ENCODE measurements at regions not wholly inside any gene's neighbourhood (a gene's known extent, or its start where the extent isn't known, plus 50 kb on each side); places are given as distances from the start of the nearest gene placed in this dataset.

DNA sequence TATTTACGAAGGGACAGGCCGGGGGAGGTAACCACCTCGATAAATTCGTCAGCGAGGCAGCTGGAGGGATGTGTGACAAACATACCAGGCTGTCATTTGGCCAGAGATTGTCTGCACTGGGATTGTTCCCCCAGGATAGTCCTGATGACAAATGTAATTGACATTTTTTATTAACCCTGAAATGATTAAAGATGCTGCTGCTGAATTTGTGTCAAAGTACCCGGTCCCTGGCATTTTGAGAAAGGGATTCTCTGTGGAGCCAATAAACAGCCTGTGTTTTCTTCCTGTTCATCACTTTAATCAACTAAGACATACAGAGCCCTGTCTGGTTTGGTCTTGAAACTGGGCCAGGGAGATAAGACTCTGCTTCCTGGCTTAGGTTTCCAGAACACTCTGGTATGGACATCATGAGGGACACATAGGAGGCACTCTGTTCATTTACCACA is 117.6 kb downstream of the SLC25A47 start:
- TF ChIP-seq EZH2phosphoT487 (IDR thresholded peaks at IDR 0.05; ENCODE audit: low read depth, severe bottlenecking, unreplicated experiment) (no peak), EZH2 (IDR thresholded peaks at IDR 0.05; ENCODE audit: borderline replicate concordance) (no peak)
- TF ChIP-seq, protein P1, sequence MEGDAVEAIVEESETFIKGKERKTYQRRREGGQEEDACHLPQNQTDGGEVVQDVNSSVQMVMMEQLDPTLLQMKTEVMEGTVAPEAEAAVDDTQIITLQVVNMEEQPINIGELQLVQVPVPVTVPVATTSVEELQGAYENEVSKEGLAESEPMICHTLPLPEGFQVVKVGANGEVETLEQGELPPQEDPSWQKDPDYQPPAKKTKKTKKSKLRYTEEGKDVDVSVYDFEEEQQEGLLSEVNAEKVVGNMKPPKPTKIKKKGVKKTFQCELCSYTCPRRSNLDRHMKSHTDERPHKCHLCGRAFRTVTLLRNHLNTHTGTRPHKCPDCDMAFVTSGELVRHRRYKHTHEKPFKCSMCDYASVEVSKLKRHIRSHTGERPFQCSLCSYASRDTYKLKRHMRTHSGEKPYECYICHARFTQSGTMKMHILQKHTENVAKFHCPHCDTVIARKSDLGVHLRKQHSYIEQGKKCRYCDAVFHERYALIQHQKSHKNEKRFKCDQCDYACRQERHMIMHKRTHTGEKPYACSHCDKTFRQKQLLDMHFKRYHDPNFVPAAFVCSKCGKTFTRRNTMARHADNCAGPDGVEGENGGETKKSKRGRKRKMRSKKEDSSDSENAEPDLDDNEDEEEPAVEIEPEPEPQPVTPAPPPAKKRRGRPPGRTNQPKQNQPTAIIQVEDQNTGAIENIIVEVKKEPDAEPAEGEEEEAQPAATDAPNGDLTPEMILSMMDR (IDR thresholded peaks at IDR 0.05; ENCODE audit: poor library complexity), result no peak
- WGBS (ENCODE audit: low lambda C conversion rate, missing lambda C conversion rate), result 72% methylated on average over 6 of the region's 6 CpGs

DNA sequence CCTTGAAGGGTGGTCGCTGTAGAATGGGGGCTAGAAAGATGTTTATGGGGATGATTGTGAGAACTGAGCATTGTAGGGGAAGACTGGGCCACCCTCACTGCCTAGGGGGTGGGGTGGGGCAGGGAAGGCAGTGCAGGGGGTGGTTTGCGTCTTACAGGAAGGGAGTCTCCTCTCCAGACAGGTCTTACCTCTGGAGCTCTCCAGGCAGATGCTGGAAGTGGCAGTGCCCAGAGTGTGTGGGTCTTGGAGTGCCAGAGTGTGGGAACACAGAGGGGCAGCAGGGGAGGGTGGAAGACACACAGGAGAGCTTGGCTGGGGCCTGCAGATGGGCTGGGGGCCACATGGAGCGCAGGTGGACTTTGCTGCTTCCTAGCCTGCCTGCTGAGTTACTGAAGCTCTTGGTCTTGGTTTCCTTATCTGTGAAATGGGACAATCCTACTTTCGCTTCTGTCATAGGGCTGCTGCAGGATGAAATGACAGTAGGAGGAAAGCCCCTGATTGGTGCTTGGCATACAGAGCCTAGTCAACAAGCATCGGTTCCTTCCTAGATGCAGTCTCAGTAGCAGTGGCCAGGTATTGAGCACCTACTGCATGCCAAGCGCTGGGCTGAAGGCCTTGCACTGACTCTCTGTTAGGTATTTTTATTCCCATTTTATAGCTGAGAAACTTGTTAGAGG is 118.3 kb downstream of the SLC25A47 start:
- Histone ChIP-seq H3K27ac (peak overlapping the region; percentile 46), H3K4me2 (no peak overlapping the region)

More for the DNA sequence above, 117.6 kb downstream of the SLC25A47 start:
- Histone ChIP-seq H3K9me3 (ENCODE audit: low read depth) (no peaks in the 10 kb centered on the region), H3K27ac (peak overlapping the region; percentile 46), H3K9me2 (replicated peaks; ENCODE audit: insufficient read depth) (no peaks in the 10 kb centered on the region), H3K27me3 (no peaks in the 10 kb centered on the region), H3K4me3 (no peak overlapping the region), H4K20me1 (ENCODE audit: insufficient read depth, poor library complexity, severe bottlenecking) (no peaks in the 10 kb centered on the region), H3K79me2 (peaks cover 16% of the 10 kb centered on the region), H2AFZ (no peak overlapping the region), H3K36me3 (replicated peaks; ENCODE audit: insufficient read depth, low read depth) (no peaks in the 10 kb centered on the region), H3K4me2 (peak overlapping the region; percentile 21), H3K4me1 (ENCODE audit: insufficient read depth) (peaks cover 33% of the 10 kb centered on the region)
- no peak for DNase-seq (ENCODE audit: low spot score)

DNA sequence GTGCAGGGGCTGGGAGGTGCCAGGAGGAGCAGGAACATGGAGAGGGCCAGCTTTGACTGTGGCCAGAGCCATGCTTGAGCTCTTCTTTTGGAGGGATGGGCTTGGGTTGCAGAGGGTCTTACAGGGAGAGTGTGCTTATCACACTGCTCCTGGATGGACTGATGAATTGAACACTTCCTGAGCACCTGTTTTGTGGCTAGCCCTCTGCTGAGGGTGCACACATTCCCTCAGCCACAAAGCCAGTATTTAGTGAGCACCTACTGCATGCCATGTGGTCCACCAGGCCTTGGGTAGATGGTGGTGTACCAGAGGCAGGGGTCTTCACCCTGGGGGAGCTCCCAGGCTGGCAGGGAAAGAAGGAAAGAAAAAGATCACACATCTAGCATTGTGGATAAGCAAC is 118.9 kb downstream of the SLC25A47 start:
- Histone ChIP-seq H3K9me3 (ENCODE audit: low read depth) (no peaks in the 10 kb centered on the region), H3K27ac (no peak overlapping the region), H3K4me2 (no peak overlapping the region), H3K79me2 (peaks cover 12% of the 10 kb centered on the region), H4K20me1 (ENCODE audit: insufficient read depth, poor library complexity, severe bottlenecking) (no peaks in the 10 kb centered on the region), H3K27me3 (no peaks in the 10 kb centered on the region), H3K4me1 (ENCODE audit: insufficient read depth) (peaks cover 33% of the 10 kb centered on the region), H3K36me3 (replicated peaks; ENCODE audit: insufficient read depth, low read depth) (no peaks in the 10 kb centered on the region), H3K4me3 (no peak overlapping the region), H2AFZ (no peak overlapping the region), H3K9me2 (replicated peaks; ENCODE audit: insufficient read depth) (no peaks in the 10 kb centered on the region)
- DNase-seq (ENCODE audit: low spot score), result no peak
- TF ChIP-seq EZH2phosphoT487 (IDR thresholded peaks at IDR 0.05; ENCODE audit: low read depth, severe bottlenecking, unreplicated experiment) (no peak), EZH2 (IDR thresholded peaks at IDR 0.05; ENCODE audit: borderline replicate concordance) (no peak)

More for the DNA sequence above, 118.3 kb downstream of the SLC25A47 start:
- Histone ChIP-seq H3K79me2 (peaks cover 14% of the 10 kb centered on the region), H4K20me1 (ENCODE audit: insufficient read depth, poor library complexity, severe bottlenecking) (no peaks in the 10 kb centered on the region), H2AFZ (no peak overlapping the region), H3K36me3 (replicated peaks; ENCODE audit: insufficient read depth, low read depth) (no peaks in the 10 kb centered on the region), H3K27me3 (no peaks in the 10 kb centered on the region), H3K4me3 (no peak overlapping the region), H3K9me2 (replicated peaks; ENCODE audit: insufficient read depth) (no peaks in the 10 kb centered on the region), H3K9me3 (ENCODE audit: low read depth) (no peaks in the 10 kb centered on the region), H3K4me1 (ENCODE audit: insufficient read depth) (peaks cover 33% of the 10 kb centered on the region)
- no peak for DNase-seq (ENCODE audit: low spot score)
- TF ChIP-seq, protein P1 (IDR thresholded peaks at IDR 0.05; ENCODE audit: poor library complexity), result no peak
- TF ChIP-seq EZH2phosphoT487 (IDR thresholded peaks at IDR 0.05; ENCODE audit: low read depth, severe bottlenecking, unreplicated experiment) (no peak), EZH2 (IDR thresholded peaks at IDR 0.05; ENCODE audit: borderline replicate concordance) (no peak)
- 93% methylated on average over 5 of the region's 6 CpGs for WGBS (ENCODE audit: low lambda C conversion rate, missing lambda C conversion rate)

All from hepatocyte (in vitro differentiated cells).